ENCODE measurements at regions not wholly inside any gene's neighbourhood (a gene's known extent, or its start where the extent isn't known, plus 50 kb on each side); places are given as distances from the start of the nearest gene placed in this dataset.

GRCh38 chr5:103456476-103456875, 106.1 kb downstream of the NUDT12 start:
- no peak overlapping the region for H2AK5ac ChIP-seq (ENCODE audit: low read depth, low read length)
- no peak overlapping the region for H3K14ac ChIP-seq (ENCODE audit: insufficient read length)
- no peak overlapping the region for H2BK20ac ChIP-seq (ENCODE audit: low read length)
- no peaks in the 10 kb centered on the region for H3K36me3 ChIP-seq (ENCODE audit: control insufficient read depth in 2 of 4, insufficient read depth in 4 of 4, low read length in 3 of 4)
- no peak overlapping the region for H3K4me2 ChIP-seq (ENCODE audit: insufficient read depth in 1 of 2, low read depth in 2 of 2, low read length in 2 of 2)
- no peak overlapping the region for H4K5ac ChIP-seq (ENCODE audit: insufficient read length, low read depth, low read length)
- ChIA-PET CTCF (ENCODE audit: partially characterized antibody) (interaction anchor here (0.8 to 1.4 kb wide), 2 partner anchors 15 kb away, joined by 4 to 5 read pairs; no protein-coding TSS in a partner anchor), POLR2A (ENCODE audit: partially characterized antibody) (no interaction called here)
- no peak overlapping the region for H3K4me3 ChIP-seq (ENCODE audit: extremely low read depth in 1 of 4, insufficient read depth in 2 of 4, low read depth in 3 of 4, low read length in 4 of 4)
- no peak overlapping the region for H2BK12ac ChIP-seq (ENCODE audit: low read depth, low read length)
- H3K9me3 ChIP-seq (ENCODE audit: insufficient read depth in 2 of 2, low read depth in 1 of 2, low read length in 1 of 2): no peaks in the 10 kb centered on the region
- H3K4me1 ChIP-seq (replicated peaks in 1 of 4; ENCODE audit: control insufficient read depth in 3 of 4, insufficient read depth in 4 of 4, low read length in 3 of 4): 0 out of 7 replicates have a peak, but pooled peaks cover 0 to 4% (median 0%) of the 10 kb centered on the region in 4 experiments
- no peak overlapping the region for H3K18ac ChIP-seq (ENCODE audit: extremely low read depth, low read length)
- WGBS, 2 experiments (ENCODE audit: extremely low coverage in 1 of 2, insufficient coverage in 1 of 2, insufficient read length in 1 of 2, insufficient replicate concordance in 2 of 2, low coverage in 1 of 2, low lambda C conversion rate in 2 of 2, missing lambda C conversion rate in 1 of 2): 93% methylated on average over 2 of the region's 2 CpGs; no CpG with 5 or more reads in 1 of the 2 experiments
- H3K56ac ChIP-seq (replicated peaks; ENCODE audit: insufficient read length, low read depth, low read length): peak overlapping the region; percentile 22
- H3K27me3 ChIP-seq (replicated peaks in 1 of 4; ENCODE audit: control insufficient read depth in 3 of 4, extremely low read depth in 1 of 4, insufficient read depth in 3 of 4, low read length in 3 of 4): no peaks in the 10 kb centered on the region
- no peaks in the 10 kb centered on the region for H3K79me1 ChIP-seq (ENCODE audit: low read depth, low read length)
- no peak overlapping the region for H4K91ac ChIP-seq (replicated peaks; ENCODE audit: insufficient read length, low read length)
- H3K23ac ChIP-seq (ENCODE audit: insufficient read length): no peak overlapping the region
- DNase-seq (ENCODE audit: low read depth in 1 of 2, low spot score in 2 of 2) (no peak), FAIRE-seq (no peak)
- H3K4ac ChIP-seq (replicated peaks; ENCODE audit: insufficient read length, low read depth, low read length): no peak overlapping the region
- no peak overlapping the region for H2BK5ac ChIP-seq (ENCODE audit: low read depth, low read length)
- no peak overlapping the region for H4K8ac ChIP-seq (ENCODE audit: extremely low read depth, insufficient read depth, low read length)
- H3K9ac ChIP-seq (replicated peaks in 1 of 4; ENCODE audit: extremely low read depth in 1 of 4, low read depth in 3 of 4, low read length in 3 of 4): no peak overlapping the region
- no peak overlapping the region for H3K27ac ChIP-seq (ENCODE audit: low read depth, low read length)
- H3K79me2 ChIP-seq (ENCODE audit: control insufficient read depth in 1 of 2, insufficient read depth in 2 of 2, low read length in 2 of 2): no peaks in the 10 kb centered on the region
- no peak overlapping the region for H2AFZ ChIP-seq (ENCODE audit: low read length)
- H3K23me2 ChIP-seq (ENCODE audit: low read depth, low read length): no peaks in the 10 kb centered on the region
- TF ChIP-seq BACH1 (IDR thresholded peaks at IDR 0.05; ENCODE audit: low read length) (no peak), E2F6 (IDR thresholded peaks at IDR 0.05) (no peak)
- no peak overlapping the region for H2BK120ac ChIP-seq (replicated peaks; ENCODE audit: low read depth, low read length)
- no peak overlapping the region for H2BK15ac ChIP-seq (ENCODE audit: low read length)
- no peaks in the 10 kb centered on the region for H4K20me1 ChIP-seq (replicated peaks in 1 of 2; ENCODE audit: control insufficient read depth in 1 of 2, insufficient read depth in 2 of 2, low read length in 2 of 2)
